Heart right ventricle (tissue), 16 donors: ENCODE measurements at regions not wholly inside any gene's neighbourhood (a gene's known extent, or its start where the extent isn't known, plus 50 kb on each side); places are given as distances from the start of the nearest gene placed in this dataset.

Source experiments
- ATAC-seq, 8 donors: fragments of 200-7000 bp; cut with Tn5 transposase; one replicate each; pipeline ENCODE4 v1.9.1; 2020; ENCODE audit warnings: mild to moderate bottlenecking in 8 of 8, moderate library complexity in 8 of 8, moderate number of reproducible peaks in 1 of 8
- DNase-seq, 2 donors: peaks; one replicate each; pipeline ENCODE4 v3.0.0-alpha.2; 2020
- H3K27ac ChIP-seq, 10 donors: fragments of 200-600 bp; sonication (generic) in 2 of 10; one replicate each; pipeline versions ENCODE4 v1.5.0 to v1.8.0; 2020 to 2022; ENCODE audit warnings: mild to moderate bottlenecking in 3 of 10
- H3K27me3 ChIP-seq, 7 donors: fragments of 200-600 bp; one replicate each; pipeline ENCODE4 v1.8.0; 2021 to 2022; ENCODE audit warnings: mild to moderate bottlenecking in 2 of 7
- H3K36me3 ChIP-seq, 9 donors: fragments of 200-600 bp; sonication (generic) in 1 of 9; one replicate each; pipeline versions ENCODE4 v1.5.0 to v1.8.0; 2020 to 2022; ENCODE audit warnings: mild to moderate bottlenecking in 2 of 9
- H3K4me1 ChIP-seq, 9 donors: fragments of 200-600 bp; sonication (generic) in 1 of 9; one replicate each; pipeline versions ENCODE4 v1.5.0 to v1.8.0; 2020 to 2022; ENCODE audit warnings: mild to moderate bottlenecking in 4 of 9
- H3K4me3 ChIP-seq, 10 donors: fragments of 200-600 bp; sonication (generic) in 2 of 10; one replicate each; pipeline versions ENCODE4 v1.5.0 to v1.8.0; 2020 to 2022; ENCODE audit warnings: mild to moderate bottlenecking in 7 of 10, moderate library complexity in 2 of 10
- H3K9me3 ChIP-seq, 11 donors: fragments of 200-600 bp in 10 of 11; sonication (generic) in 2 of 11; one replicate each; pipeline versions ENCODE4 v1.5.0 to v1.8.0; 2013 to 2022; ENCODE audit warnings: mild to moderate bottlenecking in 2 of 11, control low read depth in 1 of 11, moderate library complexity in 1 of 11
- WGBS, 2 donors: extraction: QIAGEN DNeasy Blood & Tissue Kit; methylation state at CpG; one replicate each; pipeline ENCODE4 v1.1.7; 2013; ENCODE audit warnings: inconsistent platforms in 1 of 2; 5-methylcytosine and 5-hydroxymethylcytosine counted together
- intact Hi-C, 10 donors: fragments of 100-400 bp; cut with DNase I; formaldehyde crosslinking; loops; one replicate each; pipeline versions ENCODE4 v1.11.1 to v1.14.2; 2022
- TF ChIP-seq, protein P1 (sequence below), 9 donors: fragments of 200-600 bp; sonication (generic) in 2 of 9; IDR thresholded peaks; one replicate each; pipeline versions ENCODE4 v1.5.0 to v1.8.0; 2021 to 2022; ENCODE audit warnings: antibody characterized with exemption in 9 of 9, mild to moderate bottlenecking in 5 of 9, moderate library complexity in 1 of 9
- donor health status: Arrhythmogenic right ventricular cardiomyopathy.
- donor health status: ischemic (EF 13 %, LVEDD 7.1; RV severe dilation, severe dysfunction).
- donor health status: healthy with polysubstance abuse.
- donor health status: DM: no; HTN: yes; CAD: no.
- donor health status: DM: no; HTN: no; CAD: no.
- donor health status: ischemic (EF 25% LVEDD 6.9; RV normal size, moderate dysfunction).
- donor health status: ischemic (EF 25% LVEDD 5.7; RV mildly dilated, moderate dysfunction).
- donor health status: healthy.
- donor health status: DM: yes; HTN: yes; CAD: no.
- donor health status: Ischemic cardiomyopathy.
- donor health status: ischemic (EF 35%, LVEDD 5.7; RV mildly dilated, moderate dysfunction).
- donor health status: nonischemic (EF 11% LVEDD 7.7; RV severe dilation, severe dysfunction).
- donor health status: DM: yes; HTN: yes; CAD: no.
- donor health status: PGD.
- donor health status: ischemic (EF 29% LVEDD 5.4; RV normal size, mild dysfunction).
- donor health status: nonischemic (EF 23%, LVEDD 6.1; RV moderate dilation, normal function).

DNA sequence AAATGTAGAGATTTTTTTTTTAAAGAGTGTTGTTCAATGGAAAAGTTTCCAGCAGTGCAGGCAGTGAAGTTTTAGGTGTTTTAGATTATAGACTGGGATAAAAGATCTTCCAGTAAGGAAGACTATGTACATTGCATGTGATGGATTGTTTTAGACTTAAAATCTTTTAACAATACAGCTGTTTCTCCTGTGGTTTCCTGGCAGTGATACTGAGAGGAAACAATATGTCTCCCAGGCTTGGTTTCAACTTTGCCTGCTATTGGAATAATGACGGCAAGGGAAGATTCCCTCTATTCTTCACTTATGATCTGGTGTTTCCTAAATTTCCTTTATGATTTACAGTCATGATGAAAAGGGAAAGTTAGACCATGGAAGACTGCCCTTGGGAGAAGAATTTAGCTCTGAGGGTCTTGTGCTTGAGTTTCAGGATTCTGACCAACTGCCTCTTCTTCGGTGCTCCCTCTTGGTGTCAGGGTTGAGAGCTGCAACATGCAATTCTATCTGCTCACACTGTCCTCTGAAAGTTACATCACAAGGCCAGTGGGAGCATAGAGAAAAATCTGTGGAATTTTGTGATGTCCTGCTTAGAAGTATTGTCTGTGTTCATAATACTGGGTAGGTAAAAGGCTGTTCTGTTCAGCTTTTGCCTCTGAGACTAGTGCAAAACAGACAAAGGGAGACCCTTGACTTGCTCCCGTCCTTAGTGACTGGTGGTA lies 262.8 kb upstream of the MAN1A1 start:
- ATAC-seq (no peak), DNase-seq (no peak)
- TF ChIP-seq, protein P1, sequence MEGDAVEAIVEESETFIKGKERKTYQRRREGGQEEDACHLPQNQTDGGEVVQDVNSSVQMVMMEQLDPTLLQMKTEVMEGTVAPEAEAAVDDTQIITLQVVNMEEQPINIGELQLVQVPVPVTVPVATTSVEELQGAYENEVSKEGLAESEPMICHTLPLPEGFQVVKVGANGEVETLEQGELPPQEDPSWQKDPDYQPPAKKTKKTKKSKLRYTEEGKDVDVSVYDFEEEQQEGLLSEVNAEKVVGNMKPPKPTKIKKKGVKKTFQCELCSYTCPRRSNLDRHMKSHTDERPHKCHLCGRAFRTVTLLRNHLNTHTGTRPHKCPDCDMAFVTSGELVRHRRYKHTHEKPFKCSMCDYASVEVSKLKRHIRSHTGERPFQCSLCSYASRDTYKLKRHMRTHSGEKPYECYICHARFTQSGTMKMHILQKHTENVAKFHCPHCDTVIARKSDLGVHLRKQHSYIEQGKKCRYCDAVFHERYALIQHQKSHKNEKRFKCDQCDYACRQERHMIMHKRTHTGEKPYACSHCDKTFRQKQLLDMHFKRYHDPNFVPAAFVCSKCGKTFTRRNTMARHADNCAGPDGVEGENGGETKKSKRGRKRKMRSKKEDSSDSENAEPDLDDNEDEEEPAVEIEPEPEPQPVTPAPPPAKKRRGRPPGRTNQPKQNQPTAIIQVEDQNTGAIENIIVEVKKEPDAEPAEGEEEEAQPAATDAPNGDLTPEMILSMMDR (IDR thresholded peaks at IDR 0.05): no peak
- H3K27ac ChIP-seq: no peak overlapping the region
- no peak overlapping the region for H3K4me3 ChIP-seq
- no peaks in the 10 kb centered on the region for H3K36me3 ChIP-seq
- 55 to 59% methylated on average over 3 of the region's 3 CpGs for WGBS, 2 donors
- intact Hi-C loops: no loop called here
- no peaks in the 10 kb centered on the region for H3K9me3 ChIP-seq
- no peaks in the 10 kb centered on the region for H3K4me1 ChIP-seq
- H3K27me3 ChIP-seq: no peaks in the 10 kb centered on the region

DNA sequence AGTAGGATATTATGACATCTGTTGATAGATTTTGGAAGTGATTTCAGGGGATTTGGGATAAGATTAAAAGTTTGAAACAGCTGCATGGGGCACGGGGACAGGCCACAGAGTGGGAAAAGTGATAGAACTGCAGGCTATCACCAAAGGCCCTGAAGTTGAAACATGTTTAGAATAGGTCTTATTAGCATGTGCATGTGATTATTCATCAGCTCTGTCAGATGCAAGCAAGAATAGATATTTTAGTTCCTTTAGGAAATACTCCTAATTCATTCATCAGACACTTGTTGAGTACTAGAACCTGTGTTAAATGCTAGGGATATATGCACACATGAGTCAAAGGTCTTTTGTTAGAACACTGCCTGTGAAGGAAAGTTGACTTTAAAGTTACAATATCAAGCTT lies 261.2 kb upstream of the MAN1A1 start:
- no peak overlapping the region for H3K27ac ChIP-seq
- TF ChIP-seq, protein P1 (IDR thresholded peaks at IDR 0.05): no peak
- H3K4me1 ChIP-seq: no peaks in the 10 kb centered on the region
- intact Hi-C loops: no loop called here
- WGBS, 2 donors: 93 to 94% methylated on average over 1 of the region's 1 CpG
- H3K4me3 ChIP-seq: no peak overlapping the region
- no peaks in the 10 kb centered on the region for H3K36me3 ChIP-seq
- H3K27me3 ChIP-seq: no peaks in the 10 kb centered on the region
- no peaks in the 10 kb centered on the region for H3K9me3 ChIP-seq
- ATAC-seq (no peak), DNase-seq (no peak)

DNA sequence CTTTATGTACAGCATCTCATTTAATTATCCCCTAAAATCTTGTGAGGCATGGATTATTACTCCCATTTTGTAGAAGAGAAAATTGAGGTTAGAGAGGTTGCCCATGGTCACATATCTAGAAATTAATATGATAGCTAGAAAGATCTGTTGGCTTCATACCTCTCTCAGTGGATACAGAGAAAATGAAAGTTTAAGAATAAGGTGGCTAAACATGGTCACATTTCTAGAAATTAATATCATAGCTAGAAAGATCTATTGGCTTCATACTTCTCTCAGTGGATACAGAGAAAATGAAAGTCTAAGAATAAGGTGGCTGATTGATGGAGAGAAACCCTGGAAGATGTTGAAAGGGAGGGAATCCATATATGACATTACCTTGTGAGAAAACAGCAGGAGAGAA lies 260.7 kb upstream of the MAN1A1 start:
- H3K4me1 ChIP-seq: no peaks in the 10 kb centered on the region
- no peak overlapping the region for H3K27ac ChIP-seq
- DNase-seq: no peak
- H3K4me3 ChIP-seq: no peak overlapping the region
- intact Hi-C loops: no loop called here
- no peaks in the 10 kb centered on the region for H3K9me3 ChIP-seq
- no peak for ATAC-seq
- no peaks in the 10 kb centered on the region for H3K27me3 ChIP-seq
- no peaks in the 10 kb centered on the region for H3K36me3 ChIP-seq
- TF ChIP-seq, protein P1 (IDR thresholded peaks at IDR 0.05): no peak

DNA sequence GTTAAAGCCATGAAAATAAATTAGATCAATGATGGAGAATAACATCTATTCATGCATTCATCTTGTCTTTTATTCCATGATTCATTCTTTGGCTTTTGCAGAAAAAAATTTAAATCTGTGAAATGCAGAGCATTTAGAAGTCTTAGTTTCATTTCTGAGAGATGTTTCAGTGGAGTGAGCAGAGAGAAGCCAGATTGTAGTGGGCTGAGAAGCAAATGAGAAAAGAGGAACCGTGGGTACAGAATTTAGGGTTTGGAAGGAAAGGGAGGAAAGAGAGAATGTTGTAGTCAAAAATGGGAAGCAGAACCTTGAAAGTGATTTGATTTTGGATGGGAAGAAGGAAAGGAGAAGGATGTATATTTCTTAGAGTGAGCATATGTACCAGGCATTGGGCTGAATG lies 260.3 kb upstream of the MAN1A1 start:
- no peaks in the 10 kb centered on the region for H3K9me3 ChIP-seq
- WGBS, 2 donors: 85 to 92% methylated on average over 1 of the region's 1 CpG
- no peaks in the 10 kb centered on the region for H3K36me3 ChIP-seq
- DNase-seq (no peak), ATAC-seq (no peak)
- H3K4me1 ChIP-seq: no peaks in the 10 kb centered on the region
- intact Hi-C loops: no loop called here
- TF ChIP-seq, protein P1 (IDR thresholded peaks at IDR 0.05): no peak
- no peak overlapping the region for H3K4me3 ChIP-seq
- H3K27me3 ChIP-seq: no peaks in the 10 kb centered on the region
- no peak overlapping the region for H3K27ac ChIP-seq
